H1 (cell line): ENCODE measurements at regions not wholly inside any gene's neighbourhood (a gene's known extent, or its start where the extent isn't known, plus 50 kb on each side); places are given as distances from the start of the nearest gene placed in this dataset.

Source experiments
- CTCF ChIA-PET: fragments of 300-600 bp; sonication (Branson Sonifier 250); formaldehyde crosslinking; loops from one replicate; lab custom pipeline; 2021; ENCODE audit not compliant: partially characterized antibody; lab: Charles Lee
- POLR2A ChIA-PET: fragments of 300-600 bp; sonication (Branson Sonifier 250); formaldehyde crosslinking; loops from one replicate; lab custom pipeline; 2021; ENCODE audit warnings: inconsistent platforms; ENCODE audit not compliant: partially characterized antibody; lab: Charles Lee
- DNase-seq, 2 experiments: peaks; one replicate each; pipeline versions ENCODE4 v3.0.0 to v3.0.0-alpha.2; 2010 to 2022; ENCODE audit warnings: low spot score in 2 of 2, low read depth in 1 of 2, mixed read lengths in 1 of 2
- FAIRE-seq: peaks from 2 replicates; lab custom pipeline; 2011; peaks lifted over from hg19 to GRCh38; lab: Jason Lieb, UNC
- H2AFZ ChIP-seq: 2 replicates; pipeline ENCODE4 v1.8.1; 2012; ENCODE audit warnings: low read length, inconsistent platforms
- H2AK5ac ChIP-seq: 2 replicates; pipeline ENCODE4 v1.6.1; 2013; ENCODE audit warnings: low read depth, low read length
- H2BK120ac ChIP-seq: replicated peaks from 2 replicates; pipeline ENCODE3; 2013; ENCODE audit warnings: low read depth, low read length, inconsistent platforms
- H2BK12ac ChIP-seq: 2 replicates; pipeline ENCODE4 v1.6.1; 2013; ENCODE audit warnings: low read depth, low read length
- H2BK15ac ChIP-seq: 2 replicates; pipeline ENCODE4 v1.6.1; 2013; ENCODE audit warnings: low read length
- H2BK20ac ChIP-seq: 2 replicates; pipeline ENCODE4 v1.6.1; 2013; ENCODE audit warnings: low read length
- H2BK5ac ChIP-seq: 2 replicates; pipeline ENCODE4 v1.6.1; 2013; ENCODE audit warnings: low read depth, low read length
- H3K14ac ChIP-seq: 2 replicates; pipeline ENCODE4 v1.6.1; 2013; ENCODE audit warnings: inconsistent platforms; ENCODE audit not compliant: insufficient read length
- H3K18ac ChIP-seq: 2 replicates; pipeline ENCODE4 v1.6.1; 2013; ENCODE audit warnings: low read length; ENCODE audit errors: extremely low read depth
- H3K23ac ChIP-seq: 2 replicates; pipeline ENCODE4 v1.6.1; 2013; ENCODE audit warnings: inconsistent platforms; ENCODE audit not compliant: insufficient read length
- H3K23me2 ChIP-seq: 2 replicates; pipeline ENCODE4 v1.6.1; 2013; ENCODE audit warnings: low read depth, low read length
- H3K27ac ChIP-seq: 2 replicates; pipeline ENCODE4 v1.6.1; 2011; ENCODE audit warnings: low read depth, low read length, inconsistent platforms
- H3K27me3 ChIP-seq, 4 experiments: replicated peaks in 1 of 4; 1 replicate in 1 of 4; 2 replicates in 3 of 4; pipeline versions ENCODE4 v1.6.1 to v1.8.1; 2011 to 2013; ENCODE audit warnings: low read length in 3 of 4, mild to moderate bottlenecking in 3 of 4, inconsistent platforms in 2 of 4, mixed read lengths in 2 of 4, moderate library complexity in 1 of 4; ENCODE audit not compliant: control insufficient read depth in 3 of 4, insufficient read depth in 3 of 4; ENCODE audit errors: extremely low read depth in 1 of 4
- H3K36me3 ChIP-seq, 4 experiments: 2 replicates each; pipeline versions ENCODE4 v1.6.1 to v1.8.1; 2011 to 2013; ENCODE audit warnings: mild to moderate bottlenecking in 4 of 4, low read length in 3 of 4, moderate library complexity in 2 of 4, control low read depth in 1 of 4, inconsistent platforms in 1 of 4; ENCODE audit not compliant: insufficient read depth in 4 of 4, control insufficient read depth in 2 of 4
- H3K4ac ChIP-seq: replicated peaks from 2 replicates; pipeline ENCODE3; 2013; ENCODE audit warnings: low read length, low read depth, mixed read lengths, inconsistent platforms; ENCODE audit not compliant: insufficient read length
- H3K4me1 ChIP-seq, 4 experiments: replicated peaks in 1 of 4; 1 replicate in 1 of 4; 2 replicates in 3 of 4; pipeline versions ENCODE4 v1.6.1 to v1.8.1; 2011 to 2013; ENCODE audit warnings: low read length in 3 of 4, inconsistent platforms in 2 of 4, mixed read lengths in 1 of 4; ENCODE audit not compliant: insufficient read depth in 4 of 4, control insufficient read depth in 3 of 4
- H3K4me2 ChIP-seq, 2 experiments: 2 replicates each; pipeline versions ENCODE4 v1.6.1 to v1.8.1; 2011 to 2013; ENCODE audit warnings: low read depth in 2 of 2, low read length in 2 of 2, control low read depth in 1 of 2, inconsistent platforms in 1 of 2, mild to moderate bottlenecking in 1 of 2; ENCODE audit not compliant: insufficient read depth in 1 of 2
- H3K4me3 ChIP-seq, 4 experiments: fragments of 200-600, 300-600 bp in 1 of 4; sonication (generic), shearing (Covaris generic), sonication (Bioruptor Twin) in 1 of 4; 2 replicates each; pipeline versions ENCODE4 v1.5.1 to v1.8.1; 2011 to 2016; ENCODE audit warnings: low read length in 4 of 4, low read depth in 3 of 4, control low read depth in 2 of 4, inconsistent platforms in 2 of 4, mild to moderate bottlenecking in 2 of 4, mixed read lengths in 1 of 4, moderate library complexity in 1 of 4; ENCODE audit not compliant: insufficient read depth in 2 of 4; ENCODE audit errors: extremely low read depth in 1 of 4
- H3K56ac ChIP-seq: replicated peaks from 2 replicates; pipeline ENCODE3; 2013; ENCODE audit warnings: low read depth, mild to moderate bottlenecking, mixed read lengths, low read length, inconsistent platforms; ENCODE audit not compliant: insufficient read length
- H3K79me1 ChIP-seq: 2 replicates; pipeline ENCODE4 v1.6.1; 2013; ENCODE audit warnings: low read depth, low read length, control low read depth
- H3K79me2 ChIP-seq, 2 experiments: 2 replicates each; pipeline versions ENCODE4 v1.6.1 to v1.8.1; 2012 to 2013; ENCODE audit warnings: low read length in 2 of 2, mild to moderate bottlenecking in 2 of 2, inconsistent platforms in 1 of 2; ENCODE audit not compliant: insufficient read depth in 2 of 2, control insufficient read depth in 1 of 2
- H3K9ac ChIP-seq, 4 experiments: replicated peaks in 1 of 4; 1 replicate in 1 of 4; 2 replicates in 3 of 4; pipeline versions ENCODE4 v1.6.1 to v1.8.1; 2011 to 2013; ENCODE audit warnings: low read depth in 3 of 4, low read length in 3 of 4, control low read depth in 2 of 4, mild to moderate bottlenecking in 2 of 4, moderate library complexity in 2 of 4, inconsistent platforms in 1 of 4; ENCODE audit errors: extremely low read depth in 1 of 4
- H3K9me3 ChIP-seq, 2 experiments: 2 replicates each; pipeline versions ENCODE4 v1.6.1 to v1.8.1; 2012 to 2013; ENCODE audit warnings: mild to moderate bottlenecking in 2 of 2, moderate library complexity in 2 of 2, control low read depth in 1 of 2, inconsistent platforms in 1 of 2, low read depth in 1 of 2, low read length in 1 of 2, mixed read lengths in 1 of 2; ENCODE audit not compliant: insufficient read depth in 2 of 2
- H4K20me1 ChIP-seq, 2 experiments: replicated peaks in 1 of 2; 2 replicates each; pipeline versions ENCODE3 to v1.8.1; 2011 to 2013; ENCODE audit warnings: inconsistent platforms in 2 of 2, low read length in 2 of 2, mild to moderate bottlenecking in 1 of 2; ENCODE audit not compliant: insufficient read depth in 2 of 2, control insufficient read depth in 1 of 2
- H4K5ac ChIP-seq: 2 replicates; pipeline ENCODE4 v1.6.1; 2013; ENCODE audit warnings: low read length, low read depth, mixed read lengths, inconsistent platforms; ENCODE audit not compliant: insufficient read length
- H4K8ac ChIP-seq: 2 replicates; pipeline ENCODE4 v1.8.0; 2013; ENCODE audit warnings: mild to moderate bottlenecking, moderate library complexity, low read length, inconsistent platforms; ENCODE audit not compliant: insufficient read depth; ENCODE audit errors: extremely low read depth
- H4K91ac ChIP-seq: replicated peaks from 2 replicates; pipeline ENCODE3; 2013; ENCODE audit warnings: low read length, mixed read lengths, inconsistent platforms; ENCODE audit not compliant: insufficient read length
- BCL11A ChIP-seq, 2 experiments: IDR thresholded peaks; one replicate each; pipeline ENCODE4 v1.6.1; 2011; ENCODE audit warnings: low read depth in 2 of 2, low read length in 2 of 2, mild to moderate bottlenecking in 2 of 2
- EZH2 ChIP-seq: fragments of 200-600 bp; sonication (generic); IDR thresholded peaks from 2 replicates; pipeline ENCODE4 v1.7.1; 2012; ENCODE audit warnings: low read depth, mild to moderate bottlenecking, moderate library complexity, low read length, inconsistent platforms; ENCODE audit not compliant: severe bottlenecking
- SUZ12 ChIP-seq: fragments of 200-600 bp; sonication (generic); IDR thresholded peaks from 2 replicates; pipeline ENCODE4 v1.6.1; 2012; ENCODE audit warnings: mild to moderate bottlenecking, inconsistent platforms, low read length, moderate library complexity, mixed read lengths
- WGBS, 2 experiments: shearing (Covaris generic) in 1 of 2; methylation state at CpG; one replicate each; pipeline versions ENCODE4 v1.1.6 to v1.1.7; 2013 to 2015; ENCODE audit warnings: low lambda C conversion rate in 2 of 2, mixed read lengths in 2 of 2, inconsistent platforms in 1 of 2, low coverage in 1 of 2, missing lambda C conversion rate in 1 of 2; ENCODE audit not compliant: insufficient replicate concordance in 2 of 2, insufficient coverage in 1 of 2, insufficient read length in 1 of 2; ENCODE audit errors: extremely low coverage in 1 of 2, missing lambda C conversion rate in 1 of 2; 5-methylcytosine and 5-hydroxymethylcytosine counted together

DNA sequence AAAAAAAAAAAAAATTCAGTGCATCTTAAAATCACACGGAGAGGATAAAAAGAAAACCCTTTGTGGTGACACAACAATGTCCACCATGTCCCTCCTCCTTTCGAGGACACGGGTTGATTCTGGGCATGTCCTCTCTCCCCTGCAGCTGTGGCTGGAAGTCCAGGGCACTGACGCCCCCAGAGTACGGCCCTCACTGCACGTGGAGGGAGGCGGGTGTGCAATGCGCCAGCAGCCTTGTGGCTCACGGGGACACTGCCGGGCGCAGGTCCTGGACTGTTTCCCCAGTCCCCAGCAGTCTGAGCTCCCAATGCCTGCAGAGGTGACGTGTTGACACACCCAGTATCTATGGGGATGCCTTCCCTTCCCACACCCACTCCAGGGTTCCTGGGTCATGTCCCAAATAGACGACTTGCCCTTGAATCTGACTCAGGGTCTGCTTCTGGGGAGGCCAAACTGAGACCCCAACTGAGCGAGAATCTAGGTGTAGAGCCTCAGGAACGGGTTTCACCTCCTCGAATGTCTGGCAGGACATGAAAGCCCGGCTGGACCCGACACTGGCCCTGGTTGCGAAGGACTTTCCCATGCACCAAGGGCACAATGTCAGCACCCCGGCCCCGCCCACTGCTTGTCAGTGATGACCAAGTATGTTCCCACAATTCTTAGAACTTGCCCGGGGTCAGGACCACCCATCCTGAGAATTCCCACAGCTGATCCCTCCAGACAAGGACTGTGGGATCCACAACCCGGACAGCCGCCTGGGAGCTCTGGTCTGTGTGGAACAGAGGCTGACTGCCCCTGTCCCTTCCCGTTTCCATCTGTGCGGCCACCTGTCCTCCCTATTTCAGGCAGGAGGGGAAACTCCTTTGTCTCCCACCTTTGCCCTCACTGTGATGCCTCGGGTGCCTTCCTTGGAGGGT is 425.1 kb upstream of the SULF2 start:
- Histone ChIP-seq H3K79me2 (no peaks in the 10 kb centered on the region), H3K27ac (no peak overlapping the region), H3K36me3 (no peaks in the 10 kb centered on the region), H3K4me3 (no peak overlapping the region), H3K9ac (no peak overlapping the region), H3K23ac (no peak overlapping the region), H4K8ac (no peak overlapping the region), H4K5ac (no peak overlapping the region), H3K56ac (no peak overlapping the region), H2BK12ac (no peak overlapping the region), H3K4ac (no peak overlapping the region), H3K23me2 (peaks cover 4% of the 10 kb centered on the region; the same call in 1 of the 2 replicates), H2AFZ (no peak overlapping the region), H4K91ac (no peak overlapping the region), H2BK15ac (no peak overlapping the region), H3K18ac (no peak overlapping the region), H3K9me3 (no peaks in the 10 kb centered on the region), H3K79me1 (no peaks in the 10 kb centered on the region), H2BK5ac (no peak overlapping the region), H4K20me1 (no peaks in the 10 kb centered on the region), H2AK5ac (no peak overlapping the region), H2BK120ac (no peak overlapping the region), H3K4me2 (no peak overlapping the region), H3K14ac (no peak overlapping the region), H3K4me1 (peaks cover 0 to 3% (median 0%) of the 10 kb centered on the region in 4 experiments; a peak in 3 of 7 replicates), H2BK20ac (no peak overlapping the region), H3K27me3 (no peaks in the 10 kb centered on the region)
- no peak for TF ChIP-seq SUZ12
- TF ChIP-seq BCL11A (IDR thresholded peaks at IDR 0.05; ENCODE audit: low read depth in 2 of 2, low read length in 2 of 2) = no peak
- no peak for TF ChIP-seq EZH2
- FAIRE-seq (no peak), DNase-seq (no peak)
- ChIA-PET CTCF (interaction anchor here (0.5 kb wide), 1 partner anchor 365 kb away, joined by 3 read pairs; no protein-coding TSS in a partner anchor), POLR2A (no interaction called here)
- WGBS, 2 experiments = 92% methylated on average over 25 of the region's 27 CpGs; no CpG with 5 or more reads in 1 of the 2 experiments
